Mesothelial cell of epicardium (in vitro differentiated cells): ENCODE measurements at regions not wholly inside any gene's neighbourhood (a gene's known extent, or its start where the extent isn't known, plus 50 kb on each side); places are given as distances from the start of the nearest gene placed in this dataset.
"Not testable (repeated sequence)": the region's sequence is repeated elsewhere in the genome, so short reads cannot be mapped to it uniquely, and the experiment has no call there.

Source experiments
- DNase-seq, 2 experiments: peaks; one replicate each; pipeline ENCODE4 v3.0.0; 2021; ENCODE audit warnings: low spot score in 2 of 2; ENCODE audit not compliant: unreplicated experiment in 2 of 2
- H3K27ac Mint-ChIP-seq: 2 replicates; pipeline ENCODE4 v1.8.0; 2021; ENCODE audit warnings: mixed read lengths
- H3K27me3 Mint-ChIP-seq: 2 replicates; pipeline ENCODE4 v1.8.0; 2021; ENCODE audit warnings: low read depth, mixed read lengths
- H3K36me3 Mint-ChIP-seq: 2 replicates; pipeline ENCODE4 v1.8.0; 2021; ENCODE audit warnings: mixed read lengths
- H3K4me1 Mint-ChIP-seq: 2 replicates; pipeline ENCODE4 v1.8.0; 2021; ENCODE audit warnings: mixed read lengths
- H3K4me3 Mint-ChIP-seq: 2 replicates; pipeline ENCODE4 v1.8.0; 2021; ENCODE audit warnings: mild to moderate bottlenecking, moderate library complexity, mixed read lengths
- H3K9me3 Mint-ChIP-seq: 2 replicates; pipeline ENCODE4 v1.8.0; 2021; ENCODE audit warnings: mixed read lengths
- CTCF ChIP-seq: fragments of 200-600 bp; sonication (generic); IDR thresholded peaks from one replicate; pipeline ENCODE4 v1.5.0; 2021; ENCODE audit warnings: antibody characterized with exemption; ENCODE audit not compliant: unreplicated experiment

- H3K4me1 Mint-ChIP-seq = peaks cover 7% of the 10 kb centered on the region
Measured at GRCh38 chr12:47312147-47312546, 232.4 kb upstream of the AMIGO2 start.

GRCh38 chr12:47311568-47311967 is 231.8 kb upstream of the AMIGO2 start:
- no peak for DNase-seq
- Mint-ChIP-seq H3K27ac (no peak overlapping the region), H3K27me3 (no peaks in the 10 kb centered on the region), H3K4me3 (no peak overlapping the region), H3K36me3 (no peaks in the 10 kb centered on the region), H3K4me1 (peaks cover 5% of the 10 kb centered on the region), H3K9me3 (peaks cover 14% of the 10 kb centered on the region)
- no peak for TF ChIP-seq CTCF

More at GRCh38 chr12:47312147-47312546, 232.4 kb upstream of the AMIGO2 start:
- no peaks in the 10 kb centered on the region for H3K36me3 Mint-ChIP-seq
- TF ChIP-seq CTCF = no peak
- no peaks in the 10 kb centered on the region for H3K27me3 Mint-ChIP-seq
- H3K4me3 Mint-ChIP-seq = no peak overlapping the region
- DNase-seq = no peak
- H3K27ac Mint-ChIP-seq = no peak overlapping the region
- peaks cover 14% of the 10 kb centered on the region for H3K9me3 Mint-ChIP-seq

GRCh38 chr12:47311010-47311409 is 231.3 kb upstream of the AMIGO2 start:
- H3K9me3 Mint-ChIP-seq = peaks cover 14% of the 10 kb centered on the region
- no peak overlapping the region for H3K4me3 Mint-ChIP-seq
- no peaks in the 10 kb centered on the region for H3K27me3 Mint-ChIP-seq
- no peak for DNase-seq
- H3K27ac Mint-ChIP-seq = no peak overlapping the region
- peaks cover 3% of the 10 kb centered on the region for H3K4me1 Mint-ChIP-seq
- H3K36me3 Mint-ChIP-seq = no peaks in the 10 kb centered on the region
- no peak for TF ChIP-seq CTCF

GRCh38 chr12:47308672-47309071 is 228.9 kb upstream of the AMIGO2 start:
- H3K4me1 Mint-ChIP-seq = peaks cover 3% of the 10 kb centered on the region
- H3K4me3 Mint-ChIP-seq = no peak overlapping the region
- H3K36me3 Mint-ChIP-seq = no peaks in the 10 kb centered on the region
- no peak for TF ChIP-seq CTCF
- no peak overlapping the region for H3K27ac Mint-ChIP-seq
- DNase-seq = no peak
- H3K9me3 Mint-ChIP-seq = peaks cover 14% of the 10 kb centered on the region
- no peaks in the 10 kb centered on the region for H3K27me3 Mint-ChIP-seq

GRCh38 chr12:47307680-47308399 is 228.1 kb upstream of the AMIGO2 start:
- TF ChIP-seq CTCF = no peak
- Mint-ChIP-seq H3K36me3 (no peaks in the 10 kb centered on the region), H3K27ac (no peak overlapping the region), H3K9me3 (peaks cover 14% of the 10 kb centered on the region), H3K4me1 (peaks cover 4% of the 10 kb centered on the region), H3K4me3 (no peak overlapping the region), H3K27me3 (no peaks in the 10 kb centered on the region)
- no peak for DNase-seq

GRCh38 chr12:47306773-47307679 is 227.3 kb upstream of the AMIGO2 start:
- not testable (repeated sequence) for H3K4me1 Mint-ChIP-seq, DNase-seq, H3K27ac Mint-ChIP-seq, H3K27me3 Mint-ChIP-seq, H3K4me3 Mint-ChIP-seq, H3K36me3 Mint-ChIP-seq
- peaks cover 14% of the 10 kb centered on the region for H3K9me3 Mint-ChIP-seq
